IPS-NIHi7 (cell line): ENCODE measurements at regions not wholly inside any gene's neighbourhood (a gene's known extent, or its start where the extent isn't known, plus 50 kb on each side); places are given as distances from the start of the nearest gene placed in this dataset.

Experiments
- DNase-seq: peaks from one replicate; pipeline ENCODE4 v3.0.0; 2012; ENCODE audit warnings: mixed read lengths; ENCODE audit errors: extremely low spot score

- DNase-seq = no peak
Measured at GRCh38 chr10:4775808-4776207, 50.2 kb upstream of the AKR1E2 start.

- DNase-seq = no peak
Measured at GRCh38 chr10:4772202-4772570, 53.8 kb upstream of the AKR1E2 start.

GRCh38 chr10:4771554-4772201 is 54.3 kb upstream of the AKR1E2 start:
- DNase-seq = no peak

- DNase-seq = no peak
Measured at GRCh38 chr10:4770801-4771553, 55.0 kb upstream of the AKR1E2 start.

GRCh38 chr10:4768416-4768815 is 57.6 kb upstream of the AKR1E2 start:
- DNase-seq = no peak

- peak; percentile 20 for DNase-seq
Measured at GRCh38 chr10:4767033-4767814, 58.8 kb upstream of the AKR1E2 start.

- no peak for DNase-seq
Measured at GRCh38 chr10:4766454-4766853, 59.6 kb upstream of the AKR1E2 start.

GRCh38 chr10:4765428-4765827 is 60.6 kb upstream of the AKR1E2 start:
- DNase-seq = no peak

- no peak for DNase-seq
Measured at GRCh38 chr10:4763960-4764428, 62.0 kb upstream of the AKR1E2 start.

- DNase-seq = no peak
Measured at GRCh38 chr10:4763513-4763912, 62.5 kb upstream of the AKR1E2 start.

GRCh38 chr10:4758256-4758655 is 67.8 kb upstream of the AKR1E2 start:
- no peak for DNase-seq

- no peak for DNase-seq
Measured at GRCh38 chr10:4755286-4755989, 70.6 kb upstream of the AKR1E2 start.

- DNase-seq = no peak
Measured at GRCh38 chr10:4754143-4754542, 71.9 kb upstream of the AKR1E2 start.

- no peak for DNase-seq
Measured at GRCh38 chr10:4751211-4751610, 74.8 kb upstream of the AKR1E2 start.

- DNase-seq = no peak
Measured at GRCh38 chr10:4749271-4749574, 76.8 kb upstream of the AKR1E2 start.

GRCh38 chr10:4748491-4749270 is 77.3 kb upstream of the AKR1E2 start:
- DNase-seq = no peak

- no peak for DNase-seq
Measured at GRCh38 chr10:4742217-4742616, 83.8 kb upstream of the AKR1E2 start.

GRCh38 chr10:4740471-4740870 is 85.5 kb upstream of the AKR1E2 start:
- DNase-seq = no peak

- no peak for DNase-seq
Measured at GRCh38 chr10:4736608-4737007, 89.4 kb upstream of the AKR1E2 start.

GRCh38 chr10:4736183-4736582 is 89.8 kb upstream of the AKR1E2 start:
- DNase-seq = no peak

GRCh38 chr10:4733843-4734224 is 92.2 kb upstream of the AKR1E2 start:
- no peak for DNase-seq
